B cell (primary cell): ENCODE measurements at regions not wholly inside any gene's neighbourhood (a gene's known extent, or its start where the extent isn't known, plus 50 kb on each side); places are given as distances from the start of the nearest gene placed in this dataset.

Experiments
- ATAC-seq: fragments of 200-7000 bp; cut with Tn5 transposase; one replicate; pipeline ENCODE4 v1.10.0; 2021; ENCODE audit warnings: low read depth, mild to moderate bottlenecking, moderate number of reproducible peaks, moderate library complexity
- CTCF ChIA-PET: fragments of 350-600 bp; sonication (Branson Sonifier 250); formaldehyde crosslinking; loops from one replicate; lab custom pipeline; 2021; ENCODE audit warnings: antibody characterized with exemption, inconsistent platforms; lab: Charles Lee
- POLR2A ChIA-PET: fragments of 350-600 bp; sonication (Branson Sonifier 250); formaldehyde crosslinking; loops from one replicate; lab custom pipeline; 2021; ENCODE audit warnings: antibody characterized with exemption; lab: Charles Lee
- DNase-seq: peaks from one replicate; pipeline ENCODE4 v3.0.0; 2013
- H2AFZ ChIP-seq: 2 replicates; pipeline ENCODE4 v1.6.1; 2012; ENCODE audit warnings: mild to moderate bottlenecking, low read depth, low read length; ENCODE audit not compliant: insufficient read depth, poor library complexity, severe bottlenecking
- H3K27ac ChIP-seq, 2 donors: 1 replicate in 1 of 2; 2 replicates in 1 of 2; pipeline ENCODE4 v1.5.1; 2012 to 2013; ENCODE audit warnings: low read length in 2 of 2, mild to moderate bottlenecking in 2 of 2, moderate library complexity in 1 of 2
- H3K27me3 ChIP-seq, 4 experiments: fragments of 200-600 bp in 1 of 4; sonication (generic) in 1 of 4; replicated peaks in 1 of 4; 1 replicate in 2 of 4; 2 replicates in 2 of 4; pipeline versions ENCODE4 v1.6.1 to v1.7.0; 2013 to 2016; ENCODE audit warnings: low read length in 3 of 4, mild to moderate bottlenecking in 2 of 4, mixed read lengths in 1 of 4, moderate library complexity in 1 of 4; ENCODE audit not compliant: insufficient read depth in 4 of 4, control insufficient read depth in 3 of 4; ENCODE audit errors: control extremely low read depth in 1 of 4
- H3K36me3 ChIP-seq, 2 experiments: replicated peaks in 1 of 2; 1 replicate in 1 of 2; 2 replicates in 1 of 2; pipeline versions ENCODE4 v1.6.1 to v1.7.1; 2013; ENCODE audit warnings: low read length in 1 of 2; ENCODE audit not compliant: insufficient read depth in 2 of 2, control insufficient read depth in 1 of 2; ENCODE audit errors: control extremely low read depth in 1 of 2, extremely low read depth in 1 of 2
- H3K4me1 ChIP-seq, 2 donors: fragments of 200-600 bp in 1 of 2; sonication (generic) in 1 of 2; 1 replicate in 1 of 2; 2 replicates in 1 of 2; pipeline versions ENCODE4 v1.5.1 to v1.6.1; 2013 to 2017; ENCODE audit warnings: low read length in 2 of 2; ENCODE audit not compliant: control insufficient read depth in 2 of 2, insufficient read depth in 2 of 2
- H3K4me2 ChIP-seq: replicated peaks from 2 replicates; pipeline ENCODE3; 2012; ENCODE audit warnings: mild to moderate bottlenecking, low read depth, low read length; ENCODE audit not compliant: poor library complexity, severe bottlenecking
- H3K4me3 ChIP-seq, 5 experiments: fragments of 200-600 bp in 1 of 5; sonication (generic) in 1 of 5; 1 replicate in 3 of 5; 2 replicates in 2 of 5; pipeline versions ENCODE4 v1.5.1 to v1.7.0; 2011 to 2016; ENCODE audit warnings: low read length in 4 of 5, mild to moderate bottlenecking in 4 of 5, low read depth in 2 of 5, control low read depth in 1 of 5, moderate library complexity in 1 of 5; ENCODE audit not compliant: insufficient read depth in 1 of 5; ENCODE audit errors: control extremely low read depth in 1 of 5, extremely low read depth in 1 of 5
- H3K79me2 ChIP-seq: fragments of 200-600 bp; sonication (generic); one replicate; pipeline ENCODE4 v1.6.0; 2016; ENCODE audit warnings: low read length; ENCODE audit not compliant: control insufficient read depth, insufficient read depth
- H3K9ac ChIP-seq: fragments of 200-600 bp; sonication (generic); 2 replicates; pipeline ENCODE4 v1.6.1; 2017; ENCODE audit warnings: mild to moderate bottlenecking, low read length, moderate library complexity
- H3K9me3 ChIP-seq, 3 donors: one replicate each; pipeline versions ENCODE4 v1.6.1 to v1.7.1; 2013; ENCODE audit warnings: low read length in 2 of 3; ENCODE audit not compliant: control insufficient read depth in 2 of 3, insufficient read depth in 1 of 3; ENCODE audit errors: control extremely low read depth in 1 of 3
- H4K20me1 ChIP-seq: 2 replicates; pipeline ENCODE4 v1.6.0; 2012; ENCODE audit warnings: mild to moderate bottlenecking, low read length; ENCODE audit not compliant: insufficient read depth, control insufficient read depth, poor library complexity, severe bottlenecking
- H3K27ac Mint-ChIP-seq: one replicate; pipeline ENCODE4 v1.8.0; 2021; ENCODE audit warnings: mixed read lengths
- H3K27me3 Mint-ChIP-seq: one replicate; pipeline ENCODE4 v1.8.0; 2021; ENCODE audit warnings: mixed read lengths
- H3K4me1 Mint-ChIP-seq: one replicate; pipeline ENCODE4 v1.8.0; 2021; ENCODE audit warnings: mixed read lengths
- H3K4me3 Mint-ChIP-seq: one replicate; pipeline ENCODE4 v1.8.0; 2021; ENCODE audit warnings: mixed read lengths
- H3K9me3 Mint-ChIP-seq: one replicate; pipeline ENCODE4 v1.8.0; 2022; ENCODE audit warnings: mixed read lengths; ENCODE audit not compliant: insufficient read depth
- EZH2 ChIP-seq: IDR thresholded peaks from 2 replicates; pipeline ENCODE4 v1.6.1; 2012; ENCODE audit warnings: borderline replicate concordance, low read depth, mild to moderate bottlenecking, moderate library complexity, low read length; ENCODE audit not compliant: insufficient read depth, poor library complexity, severe bottlenecking
- WGBS: methylation state at CpG from one replicate; pipeline ENCODE4 v1.1.5; 2013; ENCODE audit warnings: missing lambda C conversion rate; ENCODE audit not compliant: insufficient coverage; 5-methylcytosine and 5-hydroxymethylcytosine counted together
- intact Hi-C: fragments of 100-400 bp; cut with micrococcal nuclease; formaldehyde crosslinking; loops from one replicate; pipeline ENCODE4 v1.10.0; 2022
- TF ChIP-seq, protein P1 (sequence below): fragments of 200-600 bp; IDR thresholded peaks from one replicate; pipeline ENCODE4 v1.8.0; 2022; ENCODE audit warnings: antibody characterized with exemption, mild to moderate bottlenecking

DNA sequence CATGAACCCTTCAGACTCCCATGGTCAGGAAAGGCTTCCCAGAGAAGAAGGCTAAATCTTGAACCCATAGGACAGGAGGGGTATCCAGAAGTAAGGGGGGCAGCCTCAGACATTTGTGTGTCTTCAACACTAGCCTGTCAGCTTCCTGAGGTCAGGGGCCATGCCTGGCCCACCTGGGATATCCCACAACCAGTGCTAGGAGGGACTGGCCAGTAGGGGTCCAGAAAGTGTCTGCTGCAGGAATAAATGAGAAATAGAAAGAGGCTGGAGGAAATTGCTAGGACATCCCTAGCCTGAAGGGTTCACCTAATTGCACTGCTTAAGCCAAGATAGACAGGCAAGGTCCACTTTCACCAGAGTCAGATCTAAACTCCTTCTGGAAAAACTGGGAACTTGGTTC, 799.6 kb upstream of the ID2 start:
- intact Hi-C loops, result no loop called here
- H3K36me3 ChIP-seq, result no peaks in the 10 kb centered on the region
- H3K27me3 ChIP-seq, result peaks cover 0 to 3% (median 0%) of the 10 kb centered on the region in 4 experiments
- H3K4me2 ChIP-seq, result no peak overlapping the region
- no peak overlapping the region for H2AFZ ChIP-seq
- no peaks in the 10 kb centered on the region for H3K9me3 ChIP-seq
- no peak overlapping the region for H3K4me3 Mint-ChIP-seq
- H3K9ac ChIP-seq, result no peak overlapping the region
- peaks cover 8% of the 10 kb centered on the region for H3K27me3 Mint-ChIP-seq
- H3K4me1 Mint-ChIP-seq, result no peaks in the 10 kb centered on the region
- ChIA-PET POLR2A (no interaction called here), CTCF (no interaction called here)
- H3K27ac Mint-ChIP-seq, result no peak overlapping the region
- no peaks in the 10 kb centered on the region for H3K79me2 ChIP-seq
- H3K4me1 ChIP-seq, result no peaks in the 10 kb centered on the region
- no peaks in the 10 kb centered on the region for H3K9me3 Mint-ChIP-seq
- no peak overlapping the region for H3K4me3 ChIP-seq
- ATAC-seq, result no peak
- no peak for DNase-seq
- no peak overlapping the region for H3K27ac ChIP-seq
- no peaks in the 10 kb centered on the region for H4K20me1 ChIP-seq
- TF ChIP-seq, protein P1, sequence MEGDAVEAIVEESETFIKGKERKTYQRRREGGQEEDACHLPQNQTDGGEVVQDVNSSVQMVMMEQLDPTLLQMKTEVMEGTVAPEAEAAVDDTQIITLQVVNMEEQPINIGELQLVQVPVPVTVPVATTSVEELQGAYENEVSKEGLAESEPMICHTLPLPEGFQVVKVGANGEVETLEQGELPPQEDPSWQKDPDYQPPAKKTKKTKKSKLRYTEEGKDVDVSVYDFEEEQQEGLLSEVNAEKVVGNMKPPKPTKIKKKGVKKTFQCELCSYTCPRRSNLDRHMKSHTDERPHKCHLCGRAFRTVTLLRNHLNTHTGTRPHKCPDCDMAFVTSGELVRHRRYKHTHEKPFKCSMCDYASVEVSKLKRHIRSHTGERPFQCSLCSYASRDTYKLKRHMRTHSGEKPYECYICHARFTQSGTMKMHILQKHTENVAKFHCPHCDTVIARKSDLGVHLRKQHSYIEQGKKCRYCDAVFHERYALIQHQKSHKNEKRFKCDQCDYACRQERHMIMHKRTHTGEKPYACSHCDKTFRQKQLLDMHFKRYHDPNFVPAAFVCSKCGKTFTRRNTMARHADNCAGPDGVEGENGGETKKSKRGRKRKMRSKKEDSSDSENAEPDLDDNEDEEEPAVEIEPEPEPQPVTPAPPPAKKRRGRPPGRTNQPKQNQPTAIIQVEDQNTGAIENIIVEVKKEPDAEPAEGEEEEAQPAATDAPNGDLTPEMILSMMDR, result no peak
- TF ChIP-seq EZH2, result no peak

DNA sequence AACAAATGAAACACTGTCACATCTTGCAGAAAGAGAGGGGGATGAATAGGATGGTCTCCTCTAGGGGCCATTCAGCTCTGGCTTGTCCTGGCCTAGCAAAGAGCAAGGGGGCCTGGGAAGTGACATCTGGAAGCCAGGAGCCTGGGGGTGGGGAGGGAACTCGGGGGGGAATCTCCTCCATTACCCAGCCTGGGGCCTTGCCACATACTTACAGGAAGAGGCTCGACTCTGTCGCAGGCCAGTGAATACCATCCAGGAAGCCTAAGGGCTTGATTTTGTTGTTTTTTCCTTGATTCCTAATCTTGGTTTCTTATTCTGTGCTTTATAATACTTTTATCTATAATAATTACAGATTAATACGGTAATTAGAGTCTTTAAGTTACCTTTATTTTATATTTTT, 797.5 kb upstream of the ID2 start:
- CTCF ChIA-PET, result no interaction called here
- Histone ChIP-seq H3K9ac (no peak overlapping the region), H3K27me3 (no peaks in the 10 kb centered on the region), H2AFZ (no peak overlapping the region), H3K36me3 (no peaks in the 10 kb centered on the region), H3K4me2 (no peak overlapping the region), H3K27ac (no peak overlapping the region), H3K4me1 (no peaks in the 10 kb centered on the region), H3K9me3 (no peaks in the 10 kb centered on the region), H3K4me3 (no peak overlapping the region), H4K20me1 (no peaks in the 10 kb centered on the region), H3K79me2 (no peaks in the 10 kb centered on the region)
- Mint-ChIP-seq H3K27me3 (peaks cover 8% of the 10 kb centered on the region), H3K9me3 (no peaks in the 10 kb centered on the region), H3K4me3 (no peak overlapping the region), H3K4me1 (no peaks in the 10 kb centered on the region), H3K27ac (no peak overlapping the region)
- ATAC-seq, result no peak
- POLR2A ChIA-PET, result no interaction called here
- TF ChIP-seq, protein P1, result no peak
- TF ChIP-seq EZH2, result no peak
- no peak for DNase-seq
- no CpG with 5 or more reads among the region's 4 CpGs for WGBS
- intact Hi-C loops, result no loop called here
